ENCODE measurements at regions not wholly inside any gene's neighbourhood (a gene's known extent, or its start where the extent isn't known, plus 50 kb on each side); places are given as distances from the start of the nearest gene placed in this dataset.

- TF ChIP-seq TEAD4 (IDR thresholded peaks at IDR 0.05) (no peak), TCF12 (IDR thresholded peaks at IDR 0.05; ENCODE audit: low read depth) (no peak), FOXM1 (IDR thresholded peaks at IDR 0.05; ENCODE audit: borderline replicate concordance, low read depth) (no peak), USF1 (IDR thresholded peaks at IDR 0.05) (no peak), CEBPB (IDR thresholded peaks at IDR 0.05) (no peak)
- TF ChIP-seq, protein P1, sequence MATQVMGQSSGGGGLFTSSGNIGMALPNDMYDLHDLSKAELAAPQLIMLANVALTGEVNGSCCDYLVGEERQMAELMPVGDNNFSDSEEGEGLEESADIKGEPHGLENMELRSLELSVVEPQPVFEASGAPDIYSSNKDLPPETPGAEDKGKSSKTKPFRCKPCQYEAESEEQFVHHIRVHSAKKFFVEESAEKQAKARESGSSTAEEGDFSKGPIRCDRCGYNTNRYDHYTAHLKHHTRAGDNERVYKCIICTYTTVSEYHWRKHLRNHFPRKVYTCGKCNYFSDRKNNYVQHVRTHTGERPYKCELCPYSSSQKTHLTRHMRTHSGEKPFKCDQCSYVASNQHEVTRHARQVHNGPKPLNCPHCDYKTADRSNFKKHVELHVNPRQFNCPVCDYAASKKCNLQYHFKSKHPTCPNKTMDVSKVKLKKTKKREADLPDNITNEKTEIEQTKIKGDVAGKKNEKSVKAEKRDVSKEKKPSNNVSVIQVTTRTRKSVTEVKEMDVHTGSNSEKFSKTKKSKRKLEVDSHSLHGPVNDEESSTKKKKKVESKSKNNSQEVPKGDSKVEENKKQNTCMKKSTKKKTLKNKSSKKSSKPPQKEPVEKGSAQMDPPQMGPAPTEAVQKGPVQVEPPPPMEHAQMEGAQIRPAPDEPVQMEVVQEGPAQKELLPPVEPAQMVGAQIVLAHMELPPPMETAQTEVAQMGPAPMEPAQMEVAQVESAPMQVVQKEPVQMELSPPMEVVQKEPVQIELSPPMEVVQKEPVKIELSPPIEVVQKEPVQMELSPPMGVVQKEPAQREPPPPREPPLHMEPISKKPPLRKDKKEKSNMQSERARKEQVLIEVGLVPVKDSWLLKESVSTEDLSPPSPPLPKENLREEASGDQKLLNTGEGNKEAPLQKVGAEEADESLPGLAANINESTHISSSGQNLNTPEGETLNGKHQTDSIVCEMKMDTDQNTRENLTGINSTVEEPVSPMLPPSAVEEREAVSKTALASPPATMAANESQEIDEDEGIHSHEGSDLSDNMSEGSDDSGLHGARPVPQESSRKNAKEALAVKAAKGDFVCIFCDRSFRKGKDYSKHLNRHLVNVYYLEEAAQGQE (IDR thresholded peaks at IDR 0.05; ENCODE audit: low read depth) = peak; percentile 97
Observed at GRCh38 chr3:10594915-10595314, 89.5 kb upstream of the ATP2B2 start.

GRCh38 chr3:10596746-10597448 is 91.5 kb upstream of the ATP2B2 start:
- TF ChIP-seq TCF12 (IDR thresholded peaks at IDR 0.05; ENCODE audit: low read depth) (no peak), EP300 (IDR thresholded peaks at IDR 0.05; ENCODE audit: borderline replicate concordance) (no peak), CEBPB (IDR thresholded peaks at IDR 0.05) (no peak), TEAD4 (IDR thresholded peaks at IDR 0.05) (no peak), NFIC (IDR thresholded peaks at IDR 0.05) (no peak), EGR1 (IDR thresholded peaks at IDR 0.05) (no peak), YY1 (IDR thresholded peaks at IDR 0.05; ENCODE audit: low read depth) (no peak), FOXM1 (IDR thresholded peaks at IDR 0.05; ENCODE audit: borderline replicate concordance, low read depth) (no peak), ZBTB7A (IDR thresholded peaks at IDR 0.05; ENCODE audit: low read depth) (no peak), USF1 (IDR thresholded peaks at IDR 0.05) (no peak), TAF1 (IDR thresholded peaks at IDR 0.05; ENCODE audit: low read depth) (no peak), RAD21 (IDR thresholded peaks at IDR 0.05; ENCODE audit: low read depth) (no peak), CREB1 (IDR thresholded peaks at IDR 0.05; ENCODE audit: low read depth) (no peak)
- TF ChIP-seq, protein P1 (IDR thresholded peaks at IDR 0.05; ENCODE audit: low read depth) = no peak
- TF ChIP-seq, protein P2, sequence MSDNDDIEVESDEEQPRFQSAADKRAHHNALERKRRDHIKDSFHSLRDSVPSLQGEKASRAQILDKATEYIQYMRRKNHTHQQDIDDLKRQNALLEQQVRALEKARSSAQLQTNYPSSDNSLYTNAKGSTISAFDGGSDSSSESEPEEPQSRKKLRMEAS (IDR thresholded peaks at IDR 0.05) = no peak

- TF ChIP-seq TCF12 (IDR thresholded peaks at IDR 0.05; ENCODE audit: low read depth) = no peak
- TF ChIP-seq RAD21 (IDR thresholded peaks at IDR 0.05; ENCODE audit: low read depth) = no peak
- no peak for TF ChIP-seq TEAD4 (IDR thresholded peaks at IDR 0.05)
- no peak for TF ChIP-seq TAF1 (IDR thresholded peaks at IDR 0.05; ENCODE audit: low read depth)
- no peak for TF ChIP-seq CREB1 (IDR thresholded peaks at IDR 0.05; ENCODE audit: low read depth)
- TF ChIP-seq EGR1 (IDR thresholded peaks at IDR 0.05) = no peak
- TF ChIP-seq ZBTB7A (IDR thresholded peaks at IDR 0.05; ENCODE audit: low read depth) = no peak
- no peak for TF ChIP-seq EP300 (IDR thresholded peaks at IDR 0.05; ENCODE audit: borderline replicate concordance)
- no peak for TF ChIP-seq YY1 (IDR thresholded peaks at IDR 0.05; ENCODE audit: low read depth)
- TF ChIP-seq CEBPB (IDR thresholded peaks at IDR 0.05) = no peak
- TF ChIP-seq, protein P1 (IDR thresholded peaks at IDR 0.05; ENCODE audit: low read depth) = no peak
- TF ChIP-seq FOXM1 (IDR thresholded peaks at IDR 0.05; ENCODE audit: borderline replicate concordance, low read depth) = no peak
- TF ChIP-seq USF1 (IDR thresholded peaks at IDR 0.05) = no peak
Observed at GRCh38 chr3:10597733-10598132, 92.3 kb upstream of the ATP2B2 start.

DNA sequence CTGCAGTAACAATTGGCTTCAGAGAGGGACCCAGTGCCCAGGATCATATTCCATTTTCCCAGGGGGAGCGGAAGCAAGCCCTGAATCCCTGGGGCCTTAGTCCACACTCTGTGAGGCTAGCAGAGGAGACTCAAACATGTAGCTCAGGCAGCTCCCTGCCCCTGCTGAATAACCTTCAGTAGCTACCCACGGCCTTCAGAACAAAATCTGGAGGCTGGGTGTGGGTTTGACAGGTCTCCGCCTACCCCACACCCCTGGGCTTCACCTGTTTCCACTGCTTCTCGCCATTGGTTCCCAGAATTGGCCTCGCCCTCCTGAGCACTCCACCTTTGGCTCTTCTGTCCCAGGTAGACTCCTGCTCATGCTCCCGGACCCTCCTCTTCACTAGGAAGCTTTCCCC is 93.6 kb upstream of the ATP2B2 start:
- TF ChIP-seq, protein P2 (IDR thresholded peaks at IDR 0.05) = no peak
